ENCODE measurements at regions not wholly inside any gene's neighbourhood (a gene's known extent, or its start where the extent isn't known, plus 50 kb on each side); places are given as distances from the start of the nearest gene placed in this dataset.

DNA sequence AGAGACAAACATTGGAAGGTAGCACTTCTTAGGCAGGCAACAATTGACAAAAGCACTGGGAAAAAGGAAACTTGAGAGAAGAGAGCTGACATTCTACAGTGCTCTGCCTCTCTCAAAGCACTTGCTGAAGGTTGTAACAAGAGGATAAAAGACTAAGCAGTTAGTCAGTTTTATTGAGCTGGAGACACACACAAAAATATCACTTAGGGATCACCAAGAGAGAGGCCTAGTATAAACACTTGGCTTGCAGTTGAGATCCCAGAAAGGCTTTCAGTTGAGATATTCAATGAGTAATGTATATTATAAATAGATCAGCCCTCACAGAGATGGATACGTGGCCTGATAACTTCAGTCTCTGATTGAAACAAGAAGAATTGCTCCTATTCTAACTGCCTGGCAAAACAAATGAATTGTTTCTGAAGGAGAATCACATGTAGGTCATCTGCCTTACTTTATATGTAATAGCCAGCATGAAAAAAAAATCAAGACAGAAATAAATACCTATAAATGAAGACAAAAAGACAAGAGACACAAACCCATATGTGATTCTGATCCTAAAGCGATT lies 747.2 kb upstream of the MAN1A1 start:
- Histone ChIP-seq H4K20me1 (replicated peaks in 1 of 2; ENCODE audit: control insufficient read depth in 1 of 2, insufficient read depth in 2 of 2, low read length in 2 of 2) (no peaks in the 10 kb centered on the region), H3K56ac (replicated peaks; ENCODE audit: insufficient read length, low read depth, low read length) (no peak overlapping the region), H3K4me1 (replicated peaks in 1 of 4; ENCODE audit: control insufficient read depth in 3 of 4, insufficient read depth in 4 of 4, low read length in 3 of 4) (no peaks in the 10 kb centered on the region; a peak in 1 of 7 replicates), H3K4ac (replicated peaks; ENCODE audit: insufficient read length, low read depth, low read length) (no peak overlapping the region), H3K27ac (ENCODE audit: low read depth, low read length) (no peak overlapping the region), H4K5ac (ENCODE audit: insufficient read length, low read depth, low read length) (no peak overlapping the region), H3K4me3 (ENCODE audit: extremely low read depth in 1 of 4, insufficient read depth in 2 of 4, low read depth in 3 of 4, low read length in 4 of 4) (no peak overlapping the region), H4K91ac (replicated peaks; ENCODE audit: insufficient read length, low read length) (no peak overlapping the region), H3K79me2 (ENCODE audit: control insufficient read depth in 1 of 2, insufficient read depth in 2 of 2, low read length in 2 of 2) (no peaks in the 10 kb centered on the region), H3K79me1 (ENCODE audit: low read depth, low read length) (no peaks in the 10 kb centered on the region), H3K18ac (ENCODE audit: extremely low read depth, low read length) (no peak overlapping the region), H3K14ac (ENCODE audit: insufficient read length) (no peak overlapping the region), H3K23me2 (ENCODE audit: low read depth, low read length) (no peaks in the 10 kb centered on the region), H2AK5ac (ENCODE audit: low read depth, low read length) (no peak overlapping the region), H2AFZ (ENCODE audit: low read length) (peak overlapping the region; percentile 64; the same call in 1 of the 2 replicates), H3K4me2 (ENCODE audit: insufficient read depth in 1 of 2, low read depth in 2 of 2, low read length in 2 of 2) (no peak overlapping the region), H3K36me3 (ENCODE audit: control insufficient read depth in 2 of 4, insufficient read depth in 4 of 4, low read length in 3 of 4) (no peaks in the 10 kb centered on the region), H2BK5ac (ENCODE audit: low read depth, low read length) (no peak overlapping the region), H4K8ac (ENCODE audit: extremely low read depth, insufficient read depth, low read length) (no peak overlapping the region), H3K27me3 (replicated peaks in 1 of 4; ENCODE audit: control insufficient read depth in 3 of 4, extremely low read depth in 1 of 4, insufficient read depth in 3 of 4, low read length in 3 of 4) (no peaks in the 10 kb centered on the region), H2BK12ac (ENCODE audit: low read depth, low read length) (no peak overlapping the region), H2BK15ac (ENCODE audit: low read length) (no peak overlapping the region), H2BK120ac (replicated peaks; ENCODE audit: low read depth, low read length) (no peak overlapping the region), H3K9me3 (ENCODE audit: insufficient read depth in 2 of 2, low read depth in 1 of 2, low read length in 1 of 2) (no peaks in the 10 kb centered on the region), H3K9ac (replicated peaks in 1 of 4; ENCODE audit: extremely low read depth in 1 of 4, low read depth in 3 of 4, low read length in 3 of 4) (no peak overlapping the region), H2BK20ac (ENCODE audit: low read length) (no peak overlapping the region), H3K23ac (ENCODE audit: insufficient read length) (no peak overlapping the region)
- TF ChIP-seq RBBP5 (IDR thresholded peaks at IDR 0.05; ENCODE audit: borderline replicate concordance, low read depth, low read length) (no peak), GABPA (IDR thresholded peaks at IDR 0.05; ENCODE audit: borderline replicate concordance, insufficient read depth, low read length) (no peak), RNF2 (IDR thresholded peaks at IDR 0.05; ENCODE audit: borderline replicate concordance, low read depth, low read length, missing control alignments, poor library complexity, severe bottlenecking) (no peak), SIX5 (IDR thresholded peaks at IDR 0.05; ENCODE audit: low read depth, low read length) (no peak), GTF2F1 (IDR thresholded peaks at IDR 0.05; ENCODE audit: borderline replicate concordance, low read depth, low read length) (no peak)
- POLR2A ChIA-PET (ENCODE audit: partially characterized antibody), result interaction anchor here (0.5 kb wide), 1 partner anchor 151 kb away, joined by 6 read pairs; no protein-coding TSS in a partner anchor
- DNase-seq (ENCODE audit: low read depth in 1 of 2, low spot score in 2 of 2), result no peak
- CTCF ChIA-PET (ENCODE audit: partially characterized antibody), result interaction anchor here (0.6 to 1.0 kb wide), 3 partner anchors 15 to 1208 kb away, joined by 3 read pairs; no protein-coding TSS in a partner anchor
- WGBS, 2 experiments (ENCODE audit: extremely low coverage in 1 of 2, insufficient coverage in 1 of 2, insufficient read length in 1 of 2, insufficient replicate concordance in 2 of 2, low coverage in 1 of 2, low lambda C conversion rate in 2 of 2, missing lambda C conversion rate in 1 of 2), result 94% methylated on average over 2 of the region's 2 CpGs; no CpG with 5 or more reads in 1 of the 2 experiments
- FAIRE-seq, result no peak
